Erythroblast (primary cell): ENCODE measurements at regions not wholly inside any gene's neighbourhood (a gene's known extent, or its start where the extent isn't known, plus 50 kb on each side); places are given as distances from the start of the nearest gene placed in this dataset.

Experiments used
- GATA1 ChIP-seq: IDR thresholded peaks from 2 replicates; pipeline ENCODE4 v1.6.1; 2011; ENCODE audit warnings: low read depth, mild to moderate bottlenecking, control low read depth, low read length, moderate library complexity
- POLR2A ChIP-seq: IDR thresholded peaks from 2 replicates; pipeline ENCODE4 v1.6.1; 2011; ENCODE audit warnings: mild to moderate bottlenecking, low read length

DNA sequence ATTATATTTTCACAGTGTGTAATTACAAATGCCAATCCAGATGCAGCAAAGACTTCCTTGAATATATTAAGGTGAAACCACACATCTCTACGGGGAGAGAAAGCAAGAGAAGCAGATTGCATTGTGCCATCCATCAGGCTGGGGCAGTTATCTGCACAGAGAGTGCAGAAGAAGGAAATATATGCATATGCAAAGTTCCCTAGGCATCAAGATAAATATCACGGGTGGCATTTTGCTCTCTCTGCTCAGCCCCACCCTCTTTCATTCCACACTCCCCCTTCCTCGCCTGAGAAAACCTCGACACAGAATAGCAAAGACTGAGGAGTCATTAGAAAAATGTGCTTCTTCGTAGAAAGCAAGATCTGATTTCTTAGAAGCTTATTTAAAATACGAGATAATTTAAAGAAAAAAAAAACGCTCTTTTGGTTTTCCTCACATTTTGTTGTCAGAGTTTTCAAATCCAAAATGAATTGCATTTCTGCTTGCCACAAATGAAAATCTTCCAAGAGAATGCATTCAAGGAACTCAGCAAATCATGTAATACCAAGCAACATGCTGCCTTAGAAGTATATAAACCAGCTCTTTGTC lies 283.2 kb upstream of the LMCD1 start:
- no peak for TF ChIP-seq POLR2A
- no peak for TF ChIP-seq GATA1
